ENCODE measurements at regions not wholly inside any gene's neighbourhood (a gene's known extent, or its start where the extent isn't known, plus 50 kb on each side); places are given as distances from the start of the nearest gene placed in this dataset.

- TF ChIP-seq CTCF (IDR thresholded peaks at IDR 0.05; ENCODE audit: low read depth, low read length) (no peak), EZH2phosphoT487 (IDR thresholded peaks at IDR 0.05; ENCODE audit: low read depth) (no peak)
Measured at GRCh38 chr17:63345611-63346010, 100.5 kb downstream of the CYB561 start.

Measured in OCI-LY3 (cell line).